ENCODE measurements at regions not wholly inside any gene's neighbourhood (a gene's known extent, or its start where the extent isn't known, plus 50 kb on each side); places are given as distances from the start of the nearest gene placed in this dataset.

DNA sequence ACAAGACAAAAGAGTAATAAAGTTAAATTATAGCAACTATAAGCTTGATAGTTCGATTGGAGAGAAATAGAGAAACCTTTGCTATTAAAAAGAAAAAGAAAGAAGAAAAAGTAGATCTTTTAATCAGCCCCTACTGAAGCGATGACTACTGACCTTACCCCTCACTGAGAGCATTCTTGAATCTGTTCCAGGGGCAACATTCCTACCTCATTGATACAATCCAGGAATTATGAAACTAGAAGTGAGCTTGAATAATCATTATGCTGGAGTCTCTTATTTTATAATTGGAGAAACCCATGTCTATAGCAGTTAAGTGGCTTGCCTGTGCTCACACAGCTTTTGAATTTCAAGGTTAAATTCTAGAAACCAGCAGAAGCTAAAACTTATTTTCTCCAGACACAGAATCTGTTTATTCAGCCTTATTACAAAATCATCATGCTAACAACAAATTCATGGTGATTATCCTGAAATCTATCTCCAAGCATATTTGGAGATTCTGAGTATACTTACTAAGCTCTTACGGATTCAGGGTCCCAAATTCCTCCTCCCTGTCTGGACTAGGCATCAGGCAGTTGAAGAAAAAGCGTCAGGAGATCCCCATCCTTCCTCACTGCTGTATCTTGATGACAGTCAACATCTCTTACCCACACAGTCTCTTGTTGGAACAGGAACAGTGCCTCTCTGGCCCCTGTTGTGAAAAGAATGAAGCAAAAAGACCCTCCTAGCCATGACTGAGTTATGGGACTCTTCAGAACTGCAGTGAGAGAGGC, 547.6 kb upstream of the WWC1 start:
- TF ChIP-seq, protein P1, sequence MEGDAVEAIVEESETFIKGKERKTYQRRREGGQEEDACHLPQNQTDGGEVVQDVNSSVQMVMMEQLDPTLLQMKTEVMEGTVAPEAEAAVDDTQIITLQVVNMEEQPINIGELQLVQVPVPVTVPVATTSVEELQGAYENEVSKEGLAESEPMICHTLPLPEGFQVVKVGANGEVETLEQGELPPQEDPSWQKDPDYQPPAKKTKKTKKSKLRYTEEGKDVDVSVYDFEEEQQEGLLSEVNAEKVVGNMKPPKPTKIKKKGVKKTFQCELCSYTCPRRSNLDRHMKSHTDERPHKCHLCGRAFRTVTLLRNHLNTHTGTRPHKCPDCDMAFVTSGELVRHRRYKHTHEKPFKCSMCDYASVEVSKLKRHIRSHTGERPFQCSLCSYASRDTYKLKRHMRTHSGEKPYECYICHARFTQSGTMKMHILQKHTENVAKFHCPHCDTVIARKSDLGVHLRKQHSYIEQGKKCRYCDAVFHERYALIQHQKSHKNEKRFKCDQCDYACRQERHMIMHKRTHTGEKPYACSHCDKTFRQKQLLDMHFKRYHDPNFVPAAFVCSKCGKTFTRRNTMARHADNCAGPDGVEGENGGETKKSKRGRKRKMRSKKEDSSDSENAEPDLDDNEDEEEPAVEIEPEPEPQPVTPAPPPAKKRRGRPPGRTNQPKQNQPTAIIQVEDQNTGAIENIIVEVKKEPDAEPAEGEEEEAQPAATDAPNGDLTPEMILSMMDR (IDR thresholded peaks at IDR 0.05; ENCODE audit: insufficient read depth, low read depth, low read length, missing control alignments), result no peak
- DNase-seq (ENCODE audit: low read depth), result peak; percentile 84
- no peak overlapping the region for H3K4me3 ChIP-seq (ENCODE audit: low read length)

GRCh38 chr5:167745868-167746267, 545.6 kb upstream of the WWC1 start:
- H3K4me3 ChIP-seq (ENCODE audit: low read length), result no peak overlapping the region
- TF ChIP-seq, protein P1 (IDR thresholded peaks at IDR 0.05; ENCODE audit: insufficient read depth, low read depth, low read length, missing control alignments), result no peak
- DNase-seq (ENCODE audit: low read depth), result no peak

DNA sequence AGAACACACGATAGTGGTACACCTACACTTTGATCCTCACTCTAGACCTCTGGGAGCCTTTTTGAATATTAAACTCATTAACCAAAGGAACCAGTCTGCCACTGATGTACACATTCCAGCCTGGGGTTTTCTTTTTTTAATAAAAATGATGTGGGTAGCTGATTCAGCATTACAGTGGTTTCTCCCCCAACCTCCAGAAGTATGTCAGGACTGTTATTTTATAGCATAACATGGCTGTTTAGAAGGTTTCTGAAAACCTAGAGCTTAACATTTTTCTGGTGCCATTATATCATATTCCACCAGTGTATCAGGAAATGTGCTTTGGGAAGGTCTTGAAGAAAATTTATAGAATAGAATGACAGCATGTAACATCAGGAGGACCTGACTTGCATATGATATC, 540.9 kb upstream of the WWC1 start:
- TF ChIP-seq, protein P1 (IDR thresholded peaks at IDR 0.05; ENCODE audit: insufficient read depth, low read depth, low read length, missing control alignments), result no peak
- H3K4me3 ChIP-seq (ENCODE audit: low read length), result no peak overlapping the region
- DNase-seq (ENCODE audit: low read depth), result no peak

GRCh38 chr5:167752936-167753335, 538.5 kb upstream of the WWC1 start:
- no peak overlapping the region for H3K4me3 ChIP-seq (ENCODE audit: low read length)
- DNase-seq (ENCODE audit: low read depth), result peak; percentile 39
- TF ChIP-seq, protein P1 (IDR thresholded peaks at IDR 0.05; ENCODE audit: insufficient read depth, low read depth, low read length, missing control alignments), result no peak

DNA sequence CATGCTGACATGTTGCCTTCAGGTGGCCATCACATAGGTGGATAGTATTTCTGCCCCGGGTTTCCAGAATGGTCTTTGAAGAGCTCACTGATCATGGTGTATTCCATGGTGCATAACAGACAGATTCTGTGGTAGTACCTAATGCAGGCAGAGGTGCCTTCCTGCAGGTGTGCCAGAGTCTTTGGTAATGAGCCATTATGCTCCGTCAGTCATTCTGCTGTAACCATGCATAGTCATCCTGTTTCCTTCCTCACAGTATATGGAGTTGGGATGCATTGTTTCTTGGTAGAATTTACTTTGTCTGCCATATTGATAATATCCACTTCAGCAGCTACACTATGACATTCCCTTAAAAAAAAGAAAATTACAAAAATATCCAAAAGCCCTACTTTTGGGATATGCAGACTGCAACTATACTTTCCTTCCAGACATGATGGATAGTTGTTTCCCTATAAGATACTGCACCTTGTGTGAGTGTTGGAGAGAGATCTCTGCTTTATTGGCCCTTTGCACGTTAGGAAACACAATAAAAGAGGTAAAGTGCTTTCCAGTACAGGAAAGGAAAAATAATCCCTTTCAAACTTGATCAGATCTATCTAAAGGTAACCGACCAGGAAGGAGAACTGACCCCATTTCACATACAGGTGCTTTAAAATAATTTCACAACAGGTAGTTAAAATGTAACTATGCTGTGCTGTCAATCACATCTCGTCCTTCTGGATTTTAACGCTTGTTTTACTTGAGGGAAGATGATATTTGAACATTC, 537.5 kb upstream of the WWC1 start:
- TF ChIP-seq, protein P1 (IDR thresholded peaks at IDR 0.05; ENCODE audit: insufficient read depth, low read depth, low read length, missing control alignments), result no peak
- H3K4me3 ChIP-seq (ENCODE audit: low read length), result no peak overlapping the region
- DNase-seq (ENCODE audit: low read depth), result peak; percentile 83

GRCh38 chr5:167754501-167755021, 536.9 kb upstream of the WWC1 start:
- peak overlapping the region; percentile 54 for H3K4me3 ChIP-seq (ENCODE audit: low read length)
- DNase-seq (ENCODE audit: low read depth), result peak; percentile 64
- TF ChIP-seq, protein P1 (IDR thresholded peaks at IDR 0.05; ENCODE audit: insufficient read depth, low read depth, low read length, missing control alignments), result no peak
